ENCODE measurements at regions not wholly inside any gene's neighbourhood (a gene's known extent, or its start where the extent isn't known, plus 50 kb on each side); places are given as distances from the start of the nearest gene placed in this dataset.

- Histone ChIP-seq H3K27ac (ENCODE audit: low read depth, low read length) (no peak overlapping the region), H2BK12ac (ENCODE audit: low read depth, low read length) (no peak overlapping the region), H4K91ac (replicated peaks; ENCODE audit: insufficient read length, low read length) (no peak overlapping the region), H3K23ac (ENCODE audit: insufficient read length) (no peak overlapping the region), H4K5ac (ENCODE audit: insufficient read length, low read depth, low read length) (no peak overlapping the region), H3K14ac (ENCODE audit: insufficient read length) (no peak overlapping the region), H3K4me1 (replicated peaks in 1 of 4; ENCODE audit: control insufficient read depth in 3 of 4, insufficient read depth in 4 of 4, low read length in 3 of 4) (no peaks in the 10 kb centered on the region), H3K79me2 (ENCODE audit: control insufficient read depth in 1 of 2, insufficient read depth in 2 of 2, low read length in 2 of 2) (no peaks in the 10 kb centered on the region), H3K18ac (ENCODE audit: extremely low read depth, low read length) (no peak overlapping the region), H3K9ac (replicated peaks in 1 of 4; ENCODE audit: extremely low read depth in 1 of 4, low read depth in 3 of 4, low read length in 3 of 4) (no peak overlapping the region), H3K4me3 (ENCODE audit: extremely low read depth in 1 of 4, insufficient read depth in 2 of 4, low read depth in 3 of 4, low read length in 4 of 4) (no peak overlapping the region), H3K79me1 (ENCODE audit: low read depth, low read length) (no peaks in the 10 kb centered on the region), H4K8ac (ENCODE audit: extremely low read depth, insufficient read depth, low read length) (no peak overlapping the region), H2BK15ac (ENCODE audit: low read length) (no peak overlapping the region), H3K4me2 (ENCODE audit: insufficient read depth in 1 of 2, low read depth in 2 of 2, low read length in 2 of 2) (no peak overlapping the region), H2AK5ac (ENCODE audit: low read depth, low read length) (no peak overlapping the region), H2BK5ac (ENCODE audit: low read depth, low read length) (no peak overlapping the region), H2BK120ac (replicated peaks; ENCODE audit: low read depth, low read length) (no peak overlapping the region), H3K27me3 (replicated peaks in 1 of 4; ENCODE audit: control insufficient read depth in 3 of 4, extremely low read depth in 1 of 4, insufficient read depth in 3 of 4, low read length in 3 of 4) (no peaks in the 10 kb centered on the region), H3K36me3 (ENCODE audit: control insufficient read depth in 2 of 4, insufficient read depth in 4 of 4, low read length in 3 of 4) (no peaks in the 10 kb centered on the region), H2BK20ac (ENCODE audit: low read length) (no peak overlapping the region), H3K9me3 (ENCODE audit: insufficient read depth in 2 of 2, low read depth in 1 of 2, low read length in 1 of 2) (no peaks in the 10 kb centered on the region), H3K23me2 (ENCODE audit: low read depth, low read length) (no peaks in the 10 kb centered on the region), H4K20me1 (replicated peaks in 1 of 2; ENCODE audit: control insufficient read depth in 1 of 2, insufficient read depth in 2 of 2, low read length in 2 of 2) (no peaks in the 10 kb centered on the region), H3K56ac (replicated peaks; ENCODE audit: insufficient read length, low read depth, low read length) (no peak overlapping the region), H3K4ac (replicated peaks; ENCODE audit: insufficient read length, low read depth, low read length) (no peak overlapping the region), H2AFZ (ENCODE audit: low read length) (no peak overlapping the region)
- FAIRE-seq = no peak
- CTCF ChIA-PET (ENCODE audit: partially characterized antibody) = interaction anchor here (0.6 to 1.2 kb wide), 2 partner anchors 9 to 882 kb away, joined by 3 read pairs; no protein-coding TSS in a partner anchor
- POLR2A ChIA-PET (ENCODE audit: partially characterized antibody) = no interaction called here
- WGBS, 2 experiments (ENCODE audit: extremely low coverage in 1 of 2, insufficient coverage in 1 of 2, insufficient read length in 1 of 2, insufficient replicate concordance in 2 of 2, low coverage in 1 of 2, low lambda C conversion rate in 2 of 2, missing lambda C conversion rate in 1 of 2) = 100% methylated on average over 1 of the region's 1 CpG; no CpG with 5 or more reads in 1 of the 2 experiments
- no peak for DNase-seq (ENCODE audit: low read depth in 1 of 2, low spot score in 2 of 2)
- TF ChIP-seq, protein P1, sequence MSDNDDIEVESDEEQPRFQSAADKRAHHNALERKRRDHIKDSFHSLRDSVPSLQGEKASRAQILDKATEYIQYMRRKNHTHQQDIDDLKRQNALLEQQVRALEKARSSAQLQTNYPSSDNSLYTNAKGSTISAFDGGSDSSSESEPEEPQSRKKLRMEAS (IDR thresholded peaks at IDR 0.05) = no peak
- TF ChIP-seq GTF2F1 (IDR thresholded peaks at IDR 0.05; ENCODE audit: borderline replicate concordance, low read depth, low read length) = no peak
Measured at GRCh38 chr11:80355251-80355650, 914.4 kb upstream of the TENM4 start.

Measured in H1 (cell line).